GM12864 (cell line): ENCODE measurements at regions not wholly inside any gene's neighbourhood (a gene's known extent, or its start where the extent isn't known, plus 50 kb on each side); places are given as distances from the start of the nearest gene placed in this dataset.
A peak's percentile ranks its signal among the peaks of the same experiment; 100 is the strongest.

Experiments
- DNase-seq: peaks from one replicate; pipeline ENCODE4 v3.0.0-alpha.2; 2011; ENCODE audit warnings: low read depth
- H3K4me3 ChIP-seq: 2 replicates; pipeline ENCODE4 v1.5.1; 2011; ENCODE audit warnings: mild to moderate bottlenecking, low read depth, low read length, control low read depth
- TF ChIP-seq, protein P1 (sequence below): IDR thresholded peaks from 2 replicates; pipeline ENCODE4 v1.5.1; 2011; ENCODE audit warnings: low read depth, mild to moderate bottlenecking, moderate library complexity, low read length, control low read depth, inconsistent platforms; ENCODE audit errors: missing control alignments

- H3K4me3 ChIP-seq, result no peak overlapping the region
- DNase-seq, result no peak
- TF ChIP-seq, protein P1, sequence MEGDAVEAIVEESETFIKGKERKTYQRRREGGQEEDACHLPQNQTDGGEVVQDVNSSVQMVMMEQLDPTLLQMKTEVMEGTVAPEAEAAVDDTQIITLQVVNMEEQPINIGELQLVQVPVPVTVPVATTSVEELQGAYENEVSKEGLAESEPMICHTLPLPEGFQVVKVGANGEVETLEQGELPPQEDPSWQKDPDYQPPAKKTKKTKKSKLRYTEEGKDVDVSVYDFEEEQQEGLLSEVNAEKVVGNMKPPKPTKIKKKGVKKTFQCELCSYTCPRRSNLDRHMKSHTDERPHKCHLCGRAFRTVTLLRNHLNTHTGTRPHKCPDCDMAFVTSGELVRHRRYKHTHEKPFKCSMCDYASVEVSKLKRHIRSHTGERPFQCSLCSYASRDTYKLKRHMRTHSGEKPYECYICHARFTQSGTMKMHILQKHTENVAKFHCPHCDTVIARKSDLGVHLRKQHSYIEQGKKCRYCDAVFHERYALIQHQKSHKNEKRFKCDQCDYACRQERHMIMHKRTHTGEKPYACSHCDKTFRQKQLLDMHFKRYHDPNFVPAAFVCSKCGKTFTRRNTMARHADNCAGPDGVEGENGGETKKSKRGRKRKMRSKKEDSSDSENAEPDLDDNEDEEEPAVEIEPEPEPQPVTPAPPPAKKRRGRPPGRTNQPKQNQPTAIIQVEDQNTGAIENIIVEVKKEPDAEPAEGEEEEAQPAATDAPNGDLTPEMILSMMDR, result no peak
Measured at GRCh38 chr13:104577071-104577815, 1511.0 kb upstream of the SLC10A2 start.

- TF ChIP-seq, protein P1, result no peak
- H3K4me3 ChIP-seq, result no peak overlapping the region
- no peak for DNase-seq
Measured at GRCh38 chr13:104571893-104572229, 1505.6 kb upstream of the SLC10A2 start.

- H3K4me3 ChIP-seq, result no peak overlapping the region
Measured at GRCh38 chr13:104571161-104571892, 1505.1 kb upstream of the SLC10A2 start.

GRCh38 chr13:104567114-104567513 is 1500.9 kb upstream of the SLC10A2 start:
- DNase-seq, result no peak
- H3K4me3 ChIP-seq, result no peak overlapping the region
- TF ChIP-seq, protein P1, result no peak

More at GRCh38 chr13:104571161-104571892, 1505.1 kb upstream of the SLC10A2 start:
- DNase-seq, result no peak
- TF ChIP-seq, protein P1, result peak; percentile 26

- H3K4me3 ChIP-seq, result no peak overlapping the region
- DNase-seq, result no peak
- TF ChIP-seq, protein P1, result no peak
Measured at GRCh38 chr13:104565888-104566287, 1499.7 kb upstream of the SLC10A2 start.

GRCh38 chr13:104553896-104554295 is 1487.7 kb upstream of the SLC10A2 start:
- no peak for DNase-seq
- H3K4me3 ChIP-seq, result no peak overlapping the region
- TF ChIP-seq, protein P1, result no peak

DNA sequence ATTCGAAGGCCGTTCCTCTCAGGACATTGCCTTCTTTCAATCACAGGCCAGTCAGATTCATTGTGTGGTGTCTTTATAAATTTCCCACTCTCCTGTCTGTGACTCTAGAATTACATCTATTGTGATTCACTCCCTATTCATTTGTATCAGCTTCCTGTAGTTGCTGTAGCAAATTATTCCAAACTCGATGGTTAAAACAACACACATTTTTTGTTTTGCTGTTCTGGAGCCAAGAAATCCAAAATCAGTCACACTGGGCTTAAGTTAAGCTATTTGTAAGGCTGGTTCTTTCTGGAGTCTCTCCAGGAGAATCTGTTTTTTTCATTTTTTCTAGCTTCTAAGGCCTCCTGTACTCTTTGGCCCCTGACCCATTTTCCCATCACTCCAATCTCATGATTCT is 1487.0 kb upstream of the SLC10A2 start:
- TF ChIP-seq, protein P1, result no peak
- no peak overlapping the region for H3K4me3 ChIP-seq
- DNase-seq, result no peak
